ENCODE measurements at regions not wholly inside any gene's neighbourhood (a gene's known extent, or its start where the extent isn't known, plus 50 kb on each side); places are given as distances from the start of the nearest gene placed in this dataset.

DNA sequence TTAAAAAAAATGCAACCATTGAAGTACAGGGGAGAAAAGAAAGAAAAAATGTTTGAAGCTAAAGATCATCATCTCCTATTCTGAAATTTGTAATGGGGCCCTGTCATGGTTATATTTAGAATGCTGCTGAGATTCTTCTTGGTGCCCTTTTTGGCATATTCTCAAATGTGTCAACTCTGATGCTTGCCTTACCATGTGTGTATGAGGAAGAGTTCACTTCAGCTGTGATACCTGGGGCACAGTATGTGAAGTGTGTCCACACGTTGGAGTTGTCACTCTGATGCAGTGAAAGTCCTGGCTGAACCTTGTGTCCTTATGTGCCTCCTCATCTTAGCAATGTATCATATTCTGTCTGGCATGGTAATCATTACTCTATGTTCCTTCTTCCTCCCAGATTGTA is 377.9 kb downstream of the RAPGEF2 start:
- TF ChIP-seq POLR2A (IDR thresholded peaks at IDR 0.05; ENCODE audit: low read length) (no peak), GATA1 (IDR thresholded peaks at IDR 0.05; ENCODE audit: low read depth, low read length) (no peak)

Measured in erythroblast (primary cell).